OCI-LY7 (cell line): ENCODE measurements at regions not wholly inside any gene's neighbourhood (a gene's known extent, or its start where the extent isn't known, plus 50 kb on each side); places are given as distances from the start of the nearest gene placed in this dataset.

Experiments used
- BruUV-seq: library from RNA; stranded (reverse); fragments of 400-500 nt; replicated peaks from 2 replicates; lab custom pipeline; 2021; lab: Mats Ljungman, UMichigan
- CTCF ChIA-PET: fragments of 300-600 bp; sonication (Branson Sonifier 250); formaldehyde crosslinking; loops from one replicate; lab custom pipeline; 2022; ENCODE audit warnings: antibody characterized with exemption; ENCODE audit not compliant: unreplicated experiment; lab: Charles Lee
- POLR2A ChIA-PET: fragments of 300-600 bp; sonication (Branson Sonifier 250); formaldehyde crosslinking; loops from one replicate; lab custom pipeline; 2022; ENCODE audit warnings: antibody characterized with exemption; lab: Charles Lee
- DNase-seq: peaks from one replicate; pipeline ENCODE4 v3.0.0-alpha.2; 2015; ENCODE audit warnings: low spot score
- H2AFZ ChIP-seq: fragments of 200-600 bp; sonication (generic), shearing (Covaris generic); 2 replicates; pipeline ENCODE4 v1.6.1; 2014; ENCODE audit warnings: mild to moderate bottlenecking, antibody characterized with exemption, low read length, moderate library complexity
- H3K27ac ChIP-seq: fragments of 200-600 bp; sonication (generic); 2 replicates; pipeline ENCODE4 v1.5.1; 2014; ENCODE audit warnings: mixed run types, low read depth, mild to moderate bottlenecking, moderate library complexity, low read length, inconsistent platforms; ENCODE audit not compliant: poor library complexity, severe bottlenecking
- H3K36me3 ChIP-seq: fragments of 200-600 bp; sonication (generic); 2 replicates; pipeline ENCODE4 v1.6.1; 2014; ENCODE audit warnings: mild to moderate bottlenecking, antibody characterized with exemption, low read length, moderate library complexity, mixed read lengths; ENCODE audit not compliant: insufficient read depth
- H3K4me1 ChIP-seq: fragments of 200-600 bp; sonication (generic); 2 replicates; pipeline ENCODE4 v1.5.1; 2014; ENCODE audit warnings: mild to moderate bottlenecking, low read length; ENCODE audit not compliant: insufficient read depth, poor library complexity, severe bottlenecking
- H3K4me2 ChIP-seq: fragments of 200-600 bp; sonication (generic); 2 replicates; pipeline ENCODE4 v1.6.1; 2014; ENCODE audit warnings: mild to moderate bottlenecking, low read length
- H3K4me3 ChIP-seq: fragments of 200-600 bp; sonication (generic); 2 replicates; pipeline ENCODE4 v1.5.1; 2014; ENCODE audit warnings: mild to moderate bottlenecking, low read depth, low read length; ENCODE audit not compliant: poor library complexity, severe bottlenecking
- H3K79me2 ChIP-seq: fragments of 200-600 bp; sonication (generic); 2 replicates; pipeline ENCODE4 v1.6.1; 2016; ENCODE audit warnings: low read depth, mild to moderate bottlenecking, low read length, moderate library complexity, mixed read lengths; ENCODE audit not compliant: insufficient read depth
- H3K9me2 ChIP-seq: fragments of 200-600 bp; sonication (generic); 2 replicates; pipeline ENCODE4 v1.6.1; 2016; ENCODE audit warnings: mild to moderate bottlenecking, low read length, mixed read lengths; ENCODE audit not compliant: insufficient read depth
- H3K9me3 ChIP-seq: fragments of 200-600 bp; sonication (generic); 2 replicates; pipeline ENCODE4 v1.6.1; 2014; ENCODE audit warnings: mild to moderate bottlenecking, mixed run types, low read length, mixed read lengths
- H4K20me1 ChIP-seq: fragments of 200-600 bp; sonication (generic); 2 replicates; pipeline ENCODE4 v1.6.1; 2014; ENCODE audit warnings: mild to moderate bottlenecking, antibody characterized with exemption, low read length, moderate library complexity, mixed read lengths; ENCODE audit not compliant: insufficient read depth
- EZH2phosphoT487 ChIP-seq: fragments of 200-600 bp; sonication (generic); IDR thresholded peaks from 2 replicates; pipeline ENCODE4 v1.6.1; 2018; ENCODE audit warnings: low read depth, borderline replicate concordance, mild to moderate bottlenecking, mixed run types, antibody characterized with exemption, low read length, moderate library complexity, mixed read lengths
- intact Hi-C: fragments of 100-400 bp; cut with micrococcal nuclease; formaldehyde crosslinking; loops from one replicate; pipeline ENCODE4 v1.10.0; 2022; ENCODE audit not compliant: unreplicated experiment
- TF ChIP-seq, protein P1 (sequence below): fragments of 200-600 bp; sonication (generic); conservative IDR thresholded peaks from 2 replicates; pipeline ENCODE4 v1.5.1; 2014; ENCODE audit warnings: mild to moderate bottlenecking, antibody characterized with exemption, low read length, moderate library complexity, mixed read lengths

DNA sequence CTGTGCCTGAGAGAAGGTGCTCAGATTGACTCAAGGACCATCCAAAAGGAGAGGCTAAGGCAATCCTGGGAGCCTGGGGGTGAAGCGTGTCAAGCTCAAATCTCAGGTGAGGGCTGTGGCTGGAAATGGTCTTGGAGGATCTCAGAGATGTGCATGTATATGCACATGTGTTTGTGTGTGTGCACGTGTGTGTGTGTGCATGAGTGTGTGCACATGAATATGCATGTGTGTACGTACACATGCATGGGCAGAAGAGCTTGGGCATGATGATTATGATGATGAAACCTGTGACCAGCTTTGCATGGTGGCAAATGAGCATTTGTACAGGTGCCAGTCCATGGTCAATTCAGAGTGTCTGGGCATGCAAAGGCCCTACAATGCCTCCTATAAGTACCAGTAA, 326.6 kb downstream of the CXCL12 start:
- H3K4me2 ChIP-seq, result no peak overlapping the region
- CTCF ChIA-PET, result no interaction called here
- no TSS peak for BruUV-seq
- H3K9me3 ChIP-seq, result no peaks in the 10 kb centered on the region
- no peaks in the 10 kb centered on the region for H3K9me2 ChIP-seq
- TF ChIP-seq, protein P1, sequence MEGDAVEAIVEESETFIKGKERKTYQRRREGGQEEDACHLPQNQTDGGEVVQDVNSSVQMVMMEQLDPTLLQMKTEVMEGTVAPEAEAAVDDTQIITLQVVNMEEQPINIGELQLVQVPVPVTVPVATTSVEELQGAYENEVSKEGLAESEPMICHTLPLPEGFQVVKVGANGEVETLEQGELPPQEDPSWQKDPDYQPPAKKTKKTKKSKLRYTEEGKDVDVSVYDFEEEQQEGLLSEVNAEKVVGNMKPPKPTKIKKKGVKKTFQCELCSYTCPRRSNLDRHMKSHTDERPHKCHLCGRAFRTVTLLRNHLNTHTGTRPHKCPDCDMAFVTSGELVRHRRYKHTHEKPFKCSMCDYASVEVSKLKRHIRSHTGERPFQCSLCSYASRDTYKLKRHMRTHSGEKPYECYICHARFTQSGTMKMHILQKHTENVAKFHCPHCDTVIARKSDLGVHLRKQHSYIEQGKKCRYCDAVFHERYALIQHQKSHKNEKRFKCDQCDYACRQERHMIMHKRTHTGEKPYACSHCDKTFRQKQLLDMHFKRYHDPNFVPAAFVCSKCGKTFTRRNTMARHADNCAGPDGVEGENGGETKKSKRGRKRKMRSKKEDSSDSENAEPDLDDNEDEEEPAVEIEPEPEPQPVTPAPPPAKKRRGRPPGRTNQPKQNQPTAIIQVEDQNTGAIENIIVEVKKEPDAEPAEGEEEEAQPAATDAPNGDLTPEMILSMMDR, result no peak
- TF ChIP-seq EZH2phosphoT487, result no peak
- intact Hi-C loops, result no loop called here
- no peak overlapping the region for H2AFZ ChIP-seq
- H3K4me1 ChIP-seq, result no peaks in the 10 kb centered on the region
- H3K36me3 ChIP-seq, result no peaks in the 10 kb centered on the region
- no peaks in the 10 kb centered on the region for H4K20me1 ChIP-seq
- no peaks in the 10 kb centered on the region for H3K79me2 ChIP-seq
- no peak for DNase-seq
- no peak overlapping the region for H3K4me3 ChIP-seq
- H3K27ac ChIP-seq, result no peak overlapping the region
- POLR2A ChIA-PET, result no interaction called here

DNA sequence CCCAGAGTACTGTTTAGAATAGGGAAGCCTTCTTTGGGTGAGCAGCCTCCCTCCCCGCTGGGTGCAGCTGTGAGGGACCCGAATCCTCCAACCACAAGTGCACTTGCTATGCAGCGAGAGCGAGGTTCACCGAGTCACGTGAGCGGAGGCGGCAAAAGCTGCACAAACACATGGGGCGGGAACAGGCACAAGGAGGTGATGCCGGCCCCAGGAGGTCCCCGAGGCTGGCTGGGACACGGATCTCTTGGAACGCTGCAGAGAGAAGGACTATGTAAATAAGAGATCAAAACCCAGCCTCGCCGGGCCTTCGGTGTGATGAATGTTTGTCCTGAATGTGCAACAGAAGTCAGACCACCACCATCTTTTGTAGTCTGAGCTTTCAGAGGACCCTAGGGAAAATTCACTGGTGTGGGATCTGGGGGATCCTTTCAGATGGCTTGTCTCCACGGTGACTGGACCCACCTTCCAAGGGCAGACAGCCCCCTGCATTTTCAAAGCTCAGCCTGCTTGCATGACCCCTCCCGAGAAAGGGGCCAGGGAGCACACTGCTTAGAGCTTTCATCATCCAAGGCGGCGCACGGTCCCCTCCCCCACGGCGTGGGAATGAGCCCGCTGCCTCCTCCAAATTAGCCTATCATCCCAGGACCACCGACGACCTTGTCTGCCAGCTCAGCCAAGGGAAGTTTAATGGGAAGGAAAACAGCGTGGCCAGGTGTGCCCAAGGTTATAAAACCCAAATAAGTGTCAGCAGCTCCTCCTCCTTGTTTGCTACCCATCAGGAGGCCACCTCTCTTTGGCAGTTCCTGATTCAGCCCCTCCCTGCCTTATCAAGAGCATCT, 327.7 kb downstream of the CXCL12 start:
- no peak overlapping the region for H3K27ac ChIP-seq
- POLR2A ChIA-PET, result no interaction called here
- no TSS peak for BruUV-seq

More for the DNA sequence above, 327.7 kb downstream of the CXCL12 start:
- no peaks in the 10 kb centered on the region for H3K36me3 ChIP-seq
- H3K9me3 ChIP-seq, result no peaks in the 10 kb centered on the region
- CTCF ChIA-PET, result no interaction called here
- no peaks in the 10 kb centered on the region for H4K20me1 ChIP-seq
- no peak for TF ChIP-seq EZH2phosphoT487
- TF ChIP-seq, protein P1, result no peak
- H3K4me2 ChIP-seq, result no peak overlapping the region
- no peaks in the 10 kb centered on the region for H3K9me2 ChIP-seq
- no peaks in the 10 kb centered on the region for H3K4me1 ChIP-seq
- DNase-seq, result no peak
- no peaks in the 10 kb centered on the region for H3K79me2 ChIP-seq
- intact Hi-C loops, result no loop called here
- H2AFZ ChIP-seq, result no peak overlapping the region
- no peak overlapping the region for H3K4me3 ChIP-seq
